Transverse colon (tissue), 3 donors: ENCODE measurements at regions not wholly inside any gene's neighbourhood (a gene's known extent, or its start where the extent isn't known, plus 50 kb on each side); places are given as distances from the start of the nearest gene placed in this dataset.

Experiments used
- POLR2A ChIP-seq: fragments of 450-650 bp; IDR thresholded peaks from one replicate; pipeline ENCODE4 v1.6.1; 2016; ENCODE audit warnings: antibody characterized with exemption, mild to moderate bottlenecking, moderate library complexity
- TF ChIP-seq, protein P1 (sequence below), 5 experiments: fragments of 200-600 bp in 3 of 5; fragments of 450-650 bp in 2 of 5; sonication (generic) in 3 of 5; IDR thresholded peaks; 1 replicate in 2 of 5; 2 replicates in 3 of 5; pipeline ENCODE4 v1.5.1; 2016 to 2017; ENCODE audit warnings: antibody characterized with exemption in 5 of 5, inconsistent platforms in 3 of 5, mild to moderate bottlenecking in 2 of 5, moderate library complexity in 1 of 5

DNA sequence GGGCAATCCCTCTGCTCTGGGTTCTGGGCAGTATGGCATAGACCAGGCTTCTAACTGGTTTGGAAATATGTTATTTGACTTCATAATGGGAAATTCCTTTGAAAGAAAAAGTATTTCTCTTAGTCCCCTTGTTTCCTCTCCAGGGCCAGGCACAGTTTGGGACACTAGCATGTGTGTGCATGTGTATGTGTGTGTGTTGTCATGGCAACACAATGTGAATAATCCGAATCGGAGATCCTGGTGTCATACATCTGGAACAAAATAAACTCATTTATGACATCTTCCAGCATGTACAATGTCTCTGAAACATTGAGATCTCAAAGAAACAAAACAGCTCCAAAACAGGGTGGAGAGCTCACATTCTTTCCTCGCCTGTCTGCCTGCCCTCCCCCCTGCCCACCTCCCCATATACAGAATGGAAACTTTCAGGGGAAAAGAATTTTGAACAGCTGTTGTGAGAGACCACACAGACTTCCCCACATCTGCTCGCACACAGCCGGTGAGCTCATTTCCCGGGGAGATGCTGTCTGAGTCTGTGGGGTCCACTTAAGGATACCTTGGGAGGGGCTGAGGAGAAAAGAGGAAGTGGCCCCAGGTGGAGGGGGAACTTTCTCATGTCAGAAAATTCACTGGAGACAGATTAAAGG, 55.5 kb upstream of the PARP11 start:
- TF ChIP-seq, protein P1, sequence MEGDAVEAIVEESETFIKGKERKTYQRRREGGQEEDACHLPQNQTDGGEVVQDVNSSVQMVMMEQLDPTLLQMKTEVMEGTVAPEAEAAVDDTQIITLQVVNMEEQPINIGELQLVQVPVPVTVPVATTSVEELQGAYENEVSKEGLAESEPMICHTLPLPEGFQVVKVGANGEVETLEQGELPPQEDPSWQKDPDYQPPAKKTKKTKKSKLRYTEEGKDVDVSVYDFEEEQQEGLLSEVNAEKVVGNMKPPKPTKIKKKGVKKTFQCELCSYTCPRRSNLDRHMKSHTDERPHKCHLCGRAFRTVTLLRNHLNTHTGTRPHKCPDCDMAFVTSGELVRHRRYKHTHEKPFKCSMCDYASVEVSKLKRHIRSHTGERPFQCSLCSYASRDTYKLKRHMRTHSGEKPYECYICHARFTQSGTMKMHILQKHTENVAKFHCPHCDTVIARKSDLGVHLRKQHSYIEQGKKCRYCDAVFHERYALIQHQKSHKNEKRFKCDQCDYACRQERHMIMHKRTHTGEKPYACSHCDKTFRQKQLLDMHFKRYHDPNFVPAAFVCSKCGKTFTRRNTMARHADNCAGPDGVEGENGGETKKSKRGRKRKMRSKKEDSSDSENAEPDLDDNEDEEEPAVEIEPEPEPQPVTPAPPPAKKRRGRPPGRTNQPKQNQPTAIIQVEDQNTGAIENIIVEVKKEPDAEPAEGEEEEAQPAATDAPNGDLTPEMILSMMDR (IDR thresholded peaks at IDR 0.05) = no peak
- TF ChIP-seq POLR2A = no peak
